ENCODE measurements at regions not wholly inside any gene's neighbourhood (a gene's known extent, or its start where the extent isn't known, plus 50 kb on each side); places are given as distances from the start of the nearest gene placed in this dataset.

DNA sequence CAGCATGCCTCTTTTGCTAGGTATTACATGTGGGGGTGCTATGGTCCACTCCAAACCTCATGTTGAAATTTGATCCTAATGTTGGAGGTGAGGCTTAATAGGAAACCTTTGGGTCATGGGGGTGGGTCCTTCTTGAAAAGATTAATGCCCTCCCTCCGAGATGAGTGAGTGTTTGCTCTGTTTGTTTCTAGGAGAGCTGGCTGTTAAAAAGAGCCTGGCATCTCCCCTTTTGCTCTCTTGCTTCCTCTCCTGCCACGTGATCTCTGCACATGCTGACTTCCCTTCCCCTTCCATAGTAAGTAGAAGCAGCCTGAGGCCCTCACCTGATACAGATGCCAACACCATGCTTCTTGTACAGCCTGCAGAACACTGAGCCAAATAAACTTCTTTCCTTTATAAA is 104.5 kb downstream of the FAT3 start:
- H3K4me2 ChIP-seq (ENCODE audit: insufficient read depth, low read length), result no peak overlapping the region
- TF ChIP-seq EZH2 (IDR thresholded peaks at IDR 0.05; ENCODE audit: borderline replicate concordance, low read depth, low read length, severe bottlenecking), result no peak
- TF ChIP-seq, protein P1, sequence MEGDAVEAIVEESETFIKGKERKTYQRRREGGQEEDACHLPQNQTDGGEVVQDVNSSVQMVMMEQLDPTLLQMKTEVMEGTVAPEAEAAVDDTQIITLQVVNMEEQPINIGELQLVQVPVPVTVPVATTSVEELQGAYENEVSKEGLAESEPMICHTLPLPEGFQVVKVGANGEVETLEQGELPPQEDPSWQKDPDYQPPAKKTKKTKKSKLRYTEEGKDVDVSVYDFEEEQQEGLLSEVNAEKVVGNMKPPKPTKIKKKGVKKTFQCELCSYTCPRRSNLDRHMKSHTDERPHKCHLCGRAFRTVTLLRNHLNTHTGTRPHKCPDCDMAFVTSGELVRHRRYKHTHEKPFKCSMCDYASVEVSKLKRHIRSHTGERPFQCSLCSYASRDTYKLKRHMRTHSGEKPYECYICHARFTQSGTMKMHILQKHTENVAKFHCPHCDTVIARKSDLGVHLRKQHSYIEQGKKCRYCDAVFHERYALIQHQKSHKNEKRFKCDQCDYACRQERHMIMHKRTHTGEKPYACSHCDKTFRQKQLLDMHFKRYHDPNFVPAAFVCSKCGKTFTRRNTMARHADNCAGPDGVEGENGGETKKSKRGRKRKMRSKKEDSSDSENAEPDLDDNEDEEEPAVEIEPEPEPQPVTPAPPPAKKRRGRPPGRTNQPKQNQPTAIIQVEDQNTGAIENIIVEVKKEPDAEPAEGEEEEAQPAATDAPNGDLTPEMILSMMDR (IDR thresholded peaks at IDR 0.05; ENCODE audit: borderline replicate concordance, extremely low read depth, low read length, poor library complexity, severe bottlenecking), result no peak
- H3K36me3 ChIP-seq (ENCODE audit: insufficient read depth, low read length), result no peaks in the 10 kb centered on the region
- H3K4me3 ChIP-seq (ENCODE audit: low read depth in 1 of 2, low read length in 2 of 2), result no peak overlapping the region
- H3K4me1 ChIP-seq (ENCODE audit: insufficient read depth, low read length), result peaks cover 15% of the 10 kb centered on the region
- DNase-seq, result no peak
- no peaks in the 10 kb centered on the region for H3K27me3 ChIP-seq (ENCODE audit: insufficient read depth, low read length, poor library complexity)
- H2AFZ ChIP-seq (ENCODE audit: low read depth, low read length), result no peak overlapping the region
- no peaks in the 10 kb centered on the region for H4K20me1 ChIP-seq (ENCODE audit: insufficient read depth, low read length)
- H3K9ac ChIP-seq (ENCODE audit: low read depth, low read length), result no peak overlapping the region
- no peaks in the 10 kb centered on the region for H3K9me3 ChIP-seq (ENCODE audit: insufficient read depth, low read length, severe bottlenecking)
- no peak overlapping the region for H3K27ac ChIP-seq (ENCODE audit: low read length)
- no peaks in the 10 kb centered on the region for H3K79me2 ChIP-seq (ENCODE audit: insufficient read depth, low read length)
- no peak for ATAC-seq (ENCODE audit: insufficient read depth, low read depth)

DNA sequence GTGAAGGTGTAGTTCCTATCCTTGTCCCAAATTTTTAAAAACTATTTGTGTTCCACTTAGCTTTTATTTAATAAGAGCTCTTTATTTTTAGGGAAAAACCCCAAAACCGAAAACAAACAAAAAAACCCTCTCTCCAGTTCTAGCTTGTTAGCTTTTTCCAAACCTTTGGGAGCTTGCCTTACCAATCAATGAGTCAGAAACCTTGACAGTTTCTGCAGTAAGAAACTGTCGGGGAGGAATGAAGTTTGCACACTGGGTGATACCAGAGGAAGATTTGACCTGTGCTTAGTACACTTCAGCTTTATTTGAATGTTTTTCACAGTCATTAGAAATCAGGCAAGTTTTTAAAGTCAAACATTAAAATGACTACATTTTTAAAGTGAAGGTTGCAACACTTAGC is 105.0 kb downstream of the FAT3 start:
- H3K9me3 ChIP-seq (ENCODE audit: insufficient read depth, low read length, severe bottlenecking), result no peaks in the 10 kb centered on the region
- DNase-seq, result no peak
- no peaks in the 10 kb centered on the region for H4K20me1 ChIP-seq (ENCODE audit: insufficient read depth, low read length)
- no peaks in the 10 kb centered on the region for H3K79me2 ChIP-seq (ENCODE audit: insufficient read depth, low read length)
- H3K4me3 ChIP-seq (ENCODE audit: low read depth in 1 of 2, low read length in 2 of 2), result no peak overlapping the region
- H3K4me1 ChIP-seq (ENCODE audit: insufficient read depth, low read length), result peaks cover 15% of the 10 kb centered on the region
- no peak overlapping the region for H3K9ac ChIP-seq (ENCODE audit: low read depth, low read length)
- no peak for ATAC-seq (ENCODE audit: insufficient read depth, low read depth)
- H2AFZ ChIP-seq (ENCODE audit: low read depth, low read length), result no peak overlapping the region
- no peak overlapping the region for H3K4me2 ChIP-seq (ENCODE audit: insufficient read depth, low read length)
- H3K27me3 ChIP-seq (ENCODE audit: insufficient read depth, low read length, poor library complexity), result no peaks in the 10 kb centered on the region
- TF ChIP-seq, protein P1 (IDR thresholded peaks at IDR 0.05; ENCODE audit: borderline replicate concordance, extremely low read depth, low read length, poor library complexity, severe bottlenecking), result no peak
- H3K36me3 ChIP-seq (ENCODE audit: insufficient read depth, low read length), result no peaks in the 10 kb centered on the region
- H3K27ac ChIP-seq (ENCODE audit: low read length), result no peak overlapping the region

DNA sequence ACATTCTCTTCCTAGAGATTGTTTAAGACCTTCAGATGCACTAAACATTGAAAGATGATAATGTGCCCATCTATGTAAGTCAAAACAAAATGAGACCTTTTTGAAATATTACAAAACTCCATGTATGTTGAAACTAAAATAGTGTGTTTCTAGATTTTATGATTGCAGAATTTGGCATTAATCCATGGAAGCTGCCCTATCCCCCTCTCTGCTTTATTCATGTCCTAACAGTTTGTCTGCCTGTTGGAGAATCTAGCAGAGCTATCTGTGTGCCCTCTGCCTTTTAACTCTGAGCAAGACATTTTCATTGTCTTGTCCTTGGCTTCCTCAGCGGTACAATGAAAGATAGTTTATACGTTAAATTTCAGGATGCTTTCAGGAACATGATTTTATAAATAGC is 105.5 kb downstream of the FAT3 start:
- Histone ChIP-seq H3K9ac (ENCODE audit: low read depth, low read length) (no peak overlapping the region), H3K27ac (ENCODE audit: low read length) (no peak overlapping the region), H3K79me2 (ENCODE audit: insufficient read depth, low read length) (no peaks in the 10 kb centered on the region), H3K9me3 (ENCODE audit: insufficient read depth, low read length, severe bottlenecking) (no peaks in the 10 kb centered on the region), H3K4me3 (ENCODE audit: low read depth in 1 of 2, low read length in 2 of 2) (no peak overlapping the region), H3K4me2 (ENCODE audit: insufficient read depth, low read length) (no peak overlapping the region), H2AFZ (ENCODE audit: low read depth, low read length) (no peak overlapping the region), H4K20me1 (ENCODE audit: insufficient read depth, low read length) (no peaks in the 10 kb centered on the region), H3K27me3 (ENCODE audit: insufficient read depth, low read length, poor library complexity) (no peaks in the 10 kb centered on the region), H3K4me1 (ENCODE audit: insufficient read depth, low read length) (peaks cover 15% of the 10 kb centered on the region), H3K36me3 (ENCODE audit: insufficient read depth, low read length) (no peaks in the 10 kb centered on the region)
- no peak for ATAC-seq (ENCODE audit: insufficient read depth, low read depth)
- no peak for DNase-seq
- TF ChIP-seq, protein P1 (IDR thresholded peaks at IDR 0.05; ENCODE audit: borderline replicate concordance, extremely low read depth, low read length, poor library complexity, severe bottlenecking), result no peak
- TF ChIP-seq EZH2 (IDR thresholded peaks at IDR 0.05; ENCODE audit: borderline replicate concordance, low read depth, low read length, severe bottlenecking), result no peak

DNA sequence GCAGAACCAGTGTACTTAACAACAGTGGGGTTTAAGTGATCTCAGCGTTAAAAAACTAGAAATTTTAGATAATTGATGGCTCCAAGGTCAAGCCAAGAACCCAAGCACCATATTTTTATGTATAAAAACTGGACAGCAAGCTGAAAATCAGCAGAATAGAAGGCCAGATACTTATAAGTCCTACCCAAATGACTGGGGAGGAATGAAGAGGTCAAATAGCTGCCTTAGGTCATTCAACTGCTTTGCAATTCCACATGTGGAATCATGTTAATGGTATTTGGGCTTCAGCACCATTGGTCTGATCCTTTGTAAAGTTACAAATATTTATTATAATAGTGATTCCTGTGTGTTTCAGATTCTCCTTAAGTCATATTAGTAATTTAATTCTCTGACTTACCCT is 108.4 kb downstream of the FAT3 start:
- DNase-seq (no peak), ATAC-seq (ENCODE audit: insufficient read depth, low read depth) (no peak)
- no peak for TF ChIP-seq EZH2 (IDR thresholded peaks at IDR 0.05; ENCODE audit: borderline replicate concordance, low read depth, low read length, severe bottlenecking)
- TF ChIP-seq, protein P1 (IDR thresholded peaks at IDR 0.05; ENCODE audit: borderline replicate concordance, extremely low read depth, low read length, poor library complexity, severe bottlenecking), result no peak
- no peak overlapping the region for H3K9ac ChIP-seq (ENCODE audit: low read depth, low read length)
- no peak overlapping the region for H2AFZ ChIP-seq (ENCODE audit: low read depth, low read length)
- H3K27ac ChIP-seq (ENCODE audit: low read length), result no peak overlapping the region
- H3K27me3 ChIP-seq (ENCODE audit: insufficient read depth, low read length, poor library complexity), result no peaks in the 10 kb centered on the region
- no peak overlapping the region for H3K4me3 ChIP-seq (ENCODE audit: low read depth in 1 of 2, low read length in 2 of 2)
- H3K4me2 ChIP-seq (ENCODE audit: insufficient read depth, low read length), result no peak overlapping the region
- no peaks in the 10 kb centered on the region for H3K36me3 ChIP-seq (ENCODE audit: insufficient read depth, low read length)
- peaks cover 15% of the 10 kb centered on the region for H3K4me1 ChIP-seq (ENCODE audit: insufficient read depth, low read length)
- H3K9me3 ChIP-seq (ENCODE audit: insufficient read depth, low read length, severe bottlenecking), result no peaks in the 10 kb centered on the region
- no peaks in the 10 kb centered on the region for H3K79me2 ChIP-seq (ENCODE audit: insufficient read depth, low read length)
- no peaks in the 10 kb centered on the region for H4K20me1 ChIP-seq (ENCODE audit: insufficient read depth, low read length)
